H9 (cell line): ENCODE measurements at regions not wholly inside any gene's neighbourhood (a gene's known extent, or its start where the extent isn't known, plus 50 kb on each side); places are given as distances from the start of the nearest gene placed in this dataset.

ENCODE experiments used
- DNase-seq: peaks from one replicate; pipeline ENCODE4 v3.0.0-alpha.2; 2017
- H2AFZ ChIP-seq: one replicate; pipeline ENCODE4 v1.6.1; 2013; ENCODE audit warnings: mild to moderate bottlenecking, low read length, control low read depth, moderate library complexity
- H2AK5ac ChIP-seq: 2 replicates; pipeline ENCODE4 v1.6.1; 2013; ENCODE audit warnings: low read length, control low read depth, mixed read lengths; ENCODE audit not compliant: insufficient read length
- H2BK120ac ChIP-seq: one replicate; pipeline ENCODE4 v1.6.1; 2013; ENCODE audit warnings: low read depth, mild to moderate bottlenecking, low read length, control low read depth, inconsistent platforms; ENCODE audit not compliant: poor library complexity, severe bottlenecking
- H2BK12ac ChIP-seq: 2 replicates; pipeline ENCODE4 v1.6.1; 2013; ENCODE audit warnings: low read length, control low read depth, mixed read lengths, low read depth; ENCODE audit not compliant: insufficient read length
- H2BK15ac ChIP-seq: 2 replicates; pipeline ENCODE4 v1.6.1; 2013; ENCODE audit warnings: low read depth, low read length, control low read depth
- H2BK20ac ChIP-seq: one replicate; pipeline ENCODE4 v1.6.1; 2013; ENCODE audit warnings: low read depth, mild to moderate bottlenecking, low read length, control low read depth, inconsistent platforms; ENCODE audit not compliant: poor library complexity, severe bottlenecking
- H2BK5ac ChIP-seq: 2 replicates; pipeline ENCODE4 v1.6.1; 2013; ENCODE audit warnings: low read length, control low read depth, mixed read lengths; ENCODE audit not compliant: insufficient read length
- H3K14ac ChIP-seq: 2 replicates; pipeline ENCODE4 v1.6.1; 2013; ENCODE audit warnings: low read length, control low read depth; ENCODE audit not compliant: insufficient read depth
- H3K18ac ChIP-seq: 2 replicates; pipeline ENCODE4 v1.6.1; 2013; ENCODE audit warnings: low read depth, mild to moderate bottlenecking, mixed read lengths, low read length, control low read depth; ENCODE audit not compliant: insufficient read length
- H3K23ac ChIP-seq: 2 replicates; pipeline ENCODE4 v1.6.1; 2013; ENCODE audit warnings: low read length, control low read depth, mixed read lengths, low read depth; ENCODE audit not compliant: insufficient read length
- H3K23me2 ChIP-seq: 2 replicates; pipeline ENCODE4 v1.6.1; 2013; ENCODE audit warnings: low read depth, mild to moderate bottlenecking, mixed read lengths, low read length, control low read depth; ENCODE audit not compliant: insufficient read length, poor library complexity, severe bottlenecking
- H3K27ac ChIP-seq: 2 replicates; pipeline ENCODE4 v1.5.1; 2013; ENCODE audit warnings: low read length, control low read depth, mixed read lengths, low read depth; ENCODE audit not compliant: insufficient read length
- H3K27me3 ChIP-seq: 2 replicates; pipeline ENCODE4 v1.6.1; 2013; ENCODE audit warnings: low read length, control low read depth, inconsistent platforms; ENCODE audit not compliant: insufficient read depth
- H3K4ac ChIP-seq: 2 replicates; pipeline ENCODE4 v1.6.1; 2013; ENCODE audit warnings: low read depth, mild to moderate bottlenecking, control low read depth, inconsistent platforms, low read length, moderate library complexity
- H3K4me1 ChIP-seq: 2 replicates; pipeline ENCODE4 v1.6.1; 2013; ENCODE audit warnings: low read length, control low read depth, inconsistent platforms; ENCODE audit not compliant: insufficient read depth
- H3K4me2 ChIP-seq: 2 replicates; pipeline ENCODE4 v1.6.1; 2013; ENCODE audit warnings: low read length, control low read depth, mixed read lengths; ENCODE audit not compliant: insufficient read length, insufficient read depth
- H3K56ac ChIP-seq: 2 replicates; pipeline ENCODE4 v1.6.1; 2013; ENCODE audit warnings: low read depth, mild to moderate bottlenecking, mixed read lengths, low read length, control low read depth; ENCODE audit not compliant: insufficient read length
- H3K79me1 ChIP-seq: 2 replicates; pipeline ENCODE4 v1.6.1; 2013; ENCODE audit warnings: low read depth, mild to moderate bottlenecking, moderate library complexity, low read length, control low read depth, inconsistent platforms; ENCODE audit not compliant: insufficient read depth, poor library complexity, severe bottlenecking
- H3K79me2 ChIP-seq: 2 replicates; pipeline ENCODE4 v1.6.1; 2013; ENCODE audit warnings: low read length, control low read depth, inconsistent platforms; ENCODE audit not compliant: insufficient read depth
- H3K9ac ChIP-seq: 2 replicates; pipeline ENCODE4 v1.6.1; 2013; ENCODE audit warnings: low read length, control low read depth, mixed read lengths; ENCODE audit not compliant: insufficient read length; ENCODE audit errors: extremely low read depth
- H3K9me3 ChIP-seq: one replicate; pipeline ENCODE4 v1.6.1; 2013; ENCODE audit warnings: low read depth, low read length, inconsistent platforms; ENCODE audit not compliant: control insufficient read depth
- H3T11ph ChIP-seq: one replicate; pipeline ENCODE4 v1.6.1; 2013; ENCODE audit warnings: mild to moderate bottlenecking, low read length, control low read depth, inconsistent platforms
- H4K20me1 ChIP-seq: one replicate; pipeline ENCODE4 v1.6.1; 2013; ENCODE audit not compliant: control insufficient read depth, insufficient read length, insufficient read depth
- H4K5ac ChIP-seq: 2 replicates; pipeline ENCODE4 v1.6.1; 2013; ENCODE audit warnings: low read depth, mild to moderate bottlenecking, mixed read lengths, low read length, control low read depth; ENCODE audit not compliant: insufficient read length
- H4K8ac ChIP-seq: replicated peaks from 2 replicates; pipeline ENCODE4 v1.6.1; 2013; ENCODE audit warnings: low read length, control low read depth, mixed read lengths, low read depth; ENCODE audit not compliant: insufficient read length
- H4K91ac ChIP-seq: 2 replicates; pipeline ENCODE4 v1.6.1; 2013; ENCODE audit warnings: low read depth, mild to moderate bottlenecking, moderate library complexity, mixed read lengths, low read length, control low read depth; ENCODE audit not compliant: insufficient read length
- H3K27ac Mint-ChIP-seq, 3 experiments: 2 replicates in 2 of 3; 3 replicates in 1 of 3; pipeline ENCODE4 v1.8.0; 2020 to 2021; ENCODE audit warnings: mixed read lengths in 3 of 3, mild to moderate bottlenecking in 1 of 3, moderate library complexity in 1 of 3
- H3K27me3 Mint-ChIP-seq: 2 replicates; pipeline ENCODE4 v1.8.0; 2021; ENCODE audit warnings: low read depth, mild to moderate bottlenecking, moderate library complexity, mixed read lengths
- H3K36me3 Mint-ChIP-seq, 3 experiments: 2 replicates in 2 of 3; 3 replicates in 1 of 3; pipeline ENCODE4 v1.8.0; 2020 to 2021; ENCODE audit warnings: low read depth in 3 of 3, mixed read lengths in 3 of 3; ENCODE audit not compliant: insufficient read depth in 1 of 3
- H3K4me1 Mint-ChIP-seq, 2 experiments: 2 replicates each; pipeline ENCODE4 v1.8.0; 2020; ENCODE audit warnings: mixed read lengths in 2 of 2
- H3K4me3 Mint-ChIP-seq, 2 experiments: 2 replicates in 1 of 2; 3 replicates in 1 of 2; pipeline ENCODE4 v1.8.0; 2020 to 2021; ENCODE audit warnings: mild to moderate bottlenecking in 2 of 2, mixed read lengths in 2 of 2, moderate library complexity in 1 of 2
- H3K9me3 Mint-ChIP-seq, 2 experiments: 2 replicates in 1 of 2; 3 replicates in 1 of 2; pipeline ENCODE4 v1.8.0; 2020; ENCODE audit warnings: mild to moderate bottlenecking in 2 of 2, mixed read lengths in 2 of 2, moderate library complexity in 1 of 2
- WGBS: extraction: QIAGEN DNeasy Blood & Tissue Kit; methylation state at CpG from one replicate; pipeline ENCODE4 v1.1.7; 2013; ENCODE audit warnings: missing lambda C conversion rate, low lambda C conversion rate, mixed read lengths; ENCODE audit not compliant: insufficient read length; ENCODE audit errors: extremely low coverage; 5-methylcytosine and 5-hydroxymethylcytosine counted together
- TF ChIP-seq, protein P1 (sequence below): fragments of 200-600 bp; sonication (generic); conservative IDR thresholded peaks from 3 replicates; pipeline ENCODE4 v1.8.0; 2021; ENCODE audit warnings: antibody characterized with exemption, mild to moderate bottlenecking

DNA sequence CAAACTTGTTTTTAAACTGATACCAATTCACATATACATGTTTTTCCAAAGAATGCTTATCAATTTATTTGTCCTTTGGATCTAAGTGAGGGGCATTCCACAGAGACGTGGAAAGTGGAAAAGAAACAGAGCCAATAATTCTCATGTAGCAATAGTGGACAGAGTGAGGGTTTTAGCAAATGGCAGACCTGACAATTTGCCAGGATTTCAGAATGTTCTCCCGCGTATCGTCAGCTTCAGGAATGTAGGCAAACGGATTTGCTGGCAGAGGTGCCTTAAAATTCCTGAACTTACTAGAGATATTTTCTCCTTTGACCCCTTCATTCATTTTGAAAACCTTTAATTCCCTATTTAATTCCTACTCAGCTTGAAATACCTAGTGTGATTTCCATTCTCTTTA is 193.4 kb upstream of the CPHXL start:
- no peaks in the 10 kb centered on the region for H3K23me2 ChIP-seq
- H2AFZ ChIP-seq, result no peak overlapping the region
- H3K4ac ChIP-seq, result no peak overlapping the region
- H3K36me3 Mint-ChIP-seq, result no peaks in the 10 kb centered on the region; a peak in 1 of 7 replicates
- H3K79me1 ChIP-seq, result no peaks in the 10 kb centered on the region
- H3K79me2 ChIP-seq, result no peaks in the 10 kb centered on the region
- H3K4me3 Mint-ChIP-seq, result no peak overlapping the region
- no peak overlapping the region for H3K27ac ChIP-seq
- TF ChIP-seq, protein P1, sequence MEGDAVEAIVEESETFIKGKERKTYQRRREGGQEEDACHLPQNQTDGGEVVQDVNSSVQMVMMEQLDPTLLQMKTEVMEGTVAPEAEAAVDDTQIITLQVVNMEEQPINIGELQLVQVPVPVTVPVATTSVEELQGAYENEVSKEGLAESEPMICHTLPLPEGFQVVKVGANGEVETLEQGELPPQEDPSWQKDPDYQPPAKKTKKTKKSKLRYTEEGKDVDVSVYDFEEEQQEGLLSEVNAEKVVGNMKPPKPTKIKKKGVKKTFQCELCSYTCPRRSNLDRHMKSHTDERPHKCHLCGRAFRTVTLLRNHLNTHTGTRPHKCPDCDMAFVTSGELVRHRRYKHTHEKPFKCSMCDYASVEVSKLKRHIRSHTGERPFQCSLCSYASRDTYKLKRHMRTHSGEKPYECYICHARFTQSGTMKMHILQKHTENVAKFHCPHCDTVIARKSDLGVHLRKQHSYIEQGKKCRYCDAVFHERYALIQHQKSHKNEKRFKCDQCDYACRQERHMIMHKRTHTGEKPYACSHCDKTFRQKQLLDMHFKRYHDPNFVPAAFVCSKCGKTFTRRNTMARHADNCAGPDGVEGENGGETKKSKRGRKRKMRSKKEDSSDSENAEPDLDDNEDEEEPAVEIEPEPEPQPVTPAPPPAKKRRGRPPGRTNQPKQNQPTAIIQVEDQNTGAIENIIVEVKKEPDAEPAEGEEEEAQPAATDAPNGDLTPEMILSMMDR, result no peak
- H3K9ac ChIP-seq, result no peak overlapping the region
- no peak overlapping the region for H4K5ac ChIP-seq
- H3K9me3 Mint-ChIP-seq, result no peaks in the 10 kb centered on the region; a peak in 1 of 5 replicates
- no peak overlapping the region for H3K14ac ChIP-seq
- H4K8ac ChIP-seq, result no peak overlapping the region
- no peak overlapping the region for H3K4me2 ChIP-seq
- no peak overlapping the region for H3K23ac ChIP-seq
- H2BK120ac ChIP-seq, result no peak overlapping the region
- H3K27ac Mint-ChIP-seq, result no peak overlapping the region
- no peak overlapping the region for H2BK12ac ChIP-seq
- WGBS, result no CpG with 5 or more reads among the region's 5 CpGs
- no peak overlapping the region for H2BK5ac ChIP-seq
- H3K18ac ChIP-seq, result no peak overlapping the region
- H2BK15ac ChIP-seq, result no peak overlapping the region
- no peaks in the 10 kb centered on the region for H3K9me3 ChIP-seq
- H2AK5ac ChIP-seq, result no peak overlapping the region
- no peak overlapping the region for H3T11ph ChIP-seq
- no peaks in the 10 kb centered on the region; the same call in 1 of the 2 replicates for H3K4me1 ChIP-seq
- H3K4me1 Mint-ChIP-seq, result peaks cover 36 to 44% of the 10 kb centered on the region in 2 experiments
- H4K20me1 ChIP-seq, result no peaks in the 10 kb centered on the region
- H3K27me3 ChIP-seq, result peaks cover 12% of the 10 kb centered on the region; the same call in 1 of the 2 replicates
- no peak overlapping the region for H2BK20ac ChIP-seq
- H3K27me3 Mint-ChIP-seq, result peaks cover 97% of the 10 kb centered on the region
- no peak overlapping the region for H3K56ac ChIP-seq
- H4K91ac ChIP-seq, result no peak overlapping the region
- no peak for DNase-seq
